GM23338 (cell line): ENCODE measurements at regions not wholly inside any gene's neighbourhood (a gene's known extent, or its start where the extent isn't known, plus 50 kb on each side); places are given as distances from the start of the nearest gene placed in this dataset.

ENCODE experiments used
- EZH2 ChIP-seq: fragments of 200-600 bp; sonication (generic); IDR thresholded peaks from one replicate; pipeline ENCODE4 v1.8.0; 2017; ENCODE audit warnings: antibody characterized with exemption, mild to moderate bottlenecking, low read depth; ENCODE audit not compliant: unreplicated experiment
- EZH2phosphoT487 ChIP-seq: fragments of 200-600 bp; sonication (generic); IDR thresholded peaks from one replicate; pipeline ENCODE4 v1.8.1; 2018; ENCODE audit warnings: antibody characterized with exemption; ENCODE audit not compliant: unreplicated experiment
- POLR2AphosphoS5 ChIP-seq: IDR thresholded peaks from 2 replicates; pipeline ENCODE4 v1.6.1; 2016; ENCODE audit warnings: antibody characterized with exemption, low read depth
- REST ChIP-seq: IDR thresholded peaks from one replicate; pipeline ENCODE4 v1.6.1; 2018; ENCODE audit warnings: antibody characterized with exemption; ENCODE audit not compliant: unreplicated experiment
- ZNF331 ChIP-seq: fragments of 250-450 bp; sonication (Bioruptor Pico); IDR thresholded peaks from 2 replicates; pipeline ENCODE4 v1.5.0; 2020; ENCODE audit warnings: low read depth, mild to moderate bottlenecking, moderate library complexity
- TF ChIP-seq, protein P1 (sequence below), 2 experiments: fragments of 200-600 bp in 1 of 2; sonication (generic) in 1 of 2; conservative IDR thresholded peaks; 2 replicates each; pipeline versions ENCODE4 v1.5.1 to v1.6.1; 2016 to 2017; ENCODE audit warnings: antibody characterized with exemption in 2 of 2, low read depth in 2 of 2, mild to moderate bottlenecking in 2 of 2, moderate library complexity in 1 of 2

GRCh38 chr17:74097450-74098135 is 105.9 kb upstream of the RPL38 start:
- TF ChIP-seq, protein P1, sequence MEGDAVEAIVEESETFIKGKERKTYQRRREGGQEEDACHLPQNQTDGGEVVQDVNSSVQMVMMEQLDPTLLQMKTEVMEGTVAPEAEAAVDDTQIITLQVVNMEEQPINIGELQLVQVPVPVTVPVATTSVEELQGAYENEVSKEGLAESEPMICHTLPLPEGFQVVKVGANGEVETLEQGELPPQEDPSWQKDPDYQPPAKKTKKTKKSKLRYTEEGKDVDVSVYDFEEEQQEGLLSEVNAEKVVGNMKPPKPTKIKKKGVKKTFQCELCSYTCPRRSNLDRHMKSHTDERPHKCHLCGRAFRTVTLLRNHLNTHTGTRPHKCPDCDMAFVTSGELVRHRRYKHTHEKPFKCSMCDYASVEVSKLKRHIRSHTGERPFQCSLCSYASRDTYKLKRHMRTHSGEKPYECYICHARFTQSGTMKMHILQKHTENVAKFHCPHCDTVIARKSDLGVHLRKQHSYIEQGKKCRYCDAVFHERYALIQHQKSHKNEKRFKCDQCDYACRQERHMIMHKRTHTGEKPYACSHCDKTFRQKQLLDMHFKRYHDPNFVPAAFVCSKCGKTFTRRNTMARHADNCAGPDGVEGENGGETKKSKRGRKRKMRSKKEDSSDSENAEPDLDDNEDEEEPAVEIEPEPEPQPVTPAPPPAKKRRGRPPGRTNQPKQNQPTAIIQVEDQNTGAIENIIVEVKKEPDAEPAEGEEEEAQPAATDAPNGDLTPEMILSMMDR (conservative IDR thresholded peaks at IDR 0.05; ENCODE audit: low read depth in 2 of 2): no peak
- no peak for TF ChIP-seq POLR2AphosphoS5
- no peak for TF ChIP-seq REST
- no peak for TF ChIP-seq EZH2phosphoT487
- no peak for TF ChIP-seq EZH2
- TF ChIP-seq ZNF331 (CRISPR knock-in tag): no peak
